GM18507 (cell line): ENCODE measurements at regions not wholly inside any gene's neighbourhood (a gene's known extent, or its start where the extent isn't known, plus 50 kb on each side); places are given as distances from the start of the nearest gene placed in this dataset.
A peak's percentile ranks its signal among the peaks of the same experiment; 100 is the strongest.

Experiments
- DNase-seq: peaks from one replicate; pipeline ENCODE4 v3.0.0; 2011; ENCODE audit warnings: low read depth; ENCODE audit not compliant: insufficient read length; ENCODE audit errors: extremely low spot score
- FAIRE-seq: peaks from 2 replicates; lab custom pipeline; 2011; peaks lifted over from hg19 to GRCh38; lab: Jason Lieb, UNC

GRCh38 chr12:65593239-65593701 lies 231.0 kb upstream of the HMGA2 start:
- DNase-seq: no peak
- FAIRE-seq: no peak

GRCh38 chr12:65594409-65594808 lies 229.9 kb upstream of the HMGA2 start:
- FAIRE-seq (no peak), DNase-seq (no peak)

DNA sequence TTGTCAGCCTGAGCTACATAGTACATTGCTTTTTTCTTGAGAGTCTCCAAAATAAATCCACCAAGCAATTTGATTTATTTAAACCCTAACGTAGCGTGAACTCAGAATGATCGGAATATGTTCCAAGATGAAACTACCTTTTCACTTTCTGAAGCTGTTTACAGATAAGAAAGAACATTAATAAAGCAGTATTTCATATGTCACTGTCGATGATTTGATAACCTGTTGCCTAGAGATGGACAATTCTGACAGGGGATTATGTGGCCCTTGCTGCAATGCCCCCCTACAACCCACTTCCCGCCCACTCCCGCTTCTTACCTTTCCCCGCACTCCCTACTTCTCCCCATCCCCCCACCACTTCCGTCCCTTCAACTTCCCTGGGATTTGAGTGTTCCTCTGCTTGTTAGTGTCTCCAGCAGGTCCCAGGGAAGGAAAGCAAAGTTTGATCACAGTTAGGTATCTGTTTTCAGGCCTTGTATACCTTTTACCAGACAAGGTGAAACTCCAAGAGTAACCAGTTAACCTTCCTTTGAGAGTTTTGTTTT lies 229.2 kb upstream of the HMGA2 start:
- DNase-seq (no peak), FAIRE-seq (no peak)

DNA sequence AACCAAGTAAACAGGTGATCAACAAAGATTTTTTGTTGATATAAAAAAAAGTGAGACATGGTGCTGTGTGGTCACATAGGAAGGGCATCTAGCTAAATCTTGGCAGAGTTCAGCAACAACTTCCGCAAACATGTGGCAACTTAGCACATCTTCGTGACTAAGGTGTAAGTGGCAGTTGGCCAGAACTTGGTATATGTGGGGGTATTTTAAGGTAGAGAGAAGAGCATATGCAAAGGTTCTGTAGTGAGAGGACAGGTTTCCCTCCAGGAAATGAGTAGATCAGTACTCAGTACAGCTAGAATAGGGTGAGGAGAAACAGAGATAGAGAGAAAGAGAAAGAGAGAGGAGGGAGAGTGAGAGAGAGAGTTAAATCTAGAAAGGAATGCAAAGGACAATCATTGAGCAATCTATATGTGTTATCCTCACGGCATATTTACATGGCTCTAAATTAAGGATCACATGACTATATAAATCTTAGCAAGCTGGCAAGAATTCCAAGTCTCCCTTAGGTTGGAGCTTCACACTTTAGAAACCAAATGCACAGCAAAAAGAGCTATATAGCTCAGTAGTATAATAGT lies 227.7 kb upstream of the HMGA2 start:
- no peak for FAIRE-seq

GRCh38 chr12:65597527-65597926 lies 226.8 kb upstream of the HMGA2 start:
- FAIRE-seq: no peak

More for the DNA sequence above, 227.7 kb upstream of the HMGA2 start:
- no peak for DNase-seq

DNA sequence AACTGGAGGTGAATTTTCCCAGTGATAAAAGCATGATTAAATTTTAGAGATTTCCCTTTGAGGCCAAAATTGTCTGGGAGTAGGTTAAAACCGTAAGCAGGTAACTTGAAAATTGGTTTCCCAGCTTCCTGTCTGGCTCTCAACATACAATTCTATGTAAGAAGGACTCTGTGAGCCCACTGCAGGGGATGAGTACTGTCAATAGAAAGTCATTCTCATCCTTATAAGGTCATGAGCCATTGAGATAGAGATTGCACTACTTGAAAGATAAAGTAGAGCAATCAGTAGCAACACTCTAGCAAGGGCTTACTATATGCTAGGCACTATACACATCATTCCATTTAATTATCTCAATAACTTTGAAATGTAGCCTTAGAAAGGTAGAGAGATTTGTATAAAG lies 225.6 kb upstream of the HMGA2 start:
- no peak for FAIRE-seq
- no peak for DNase-seq

More at GRCh38 chr12:65597527-65597926, 226.8 kb upstream of the HMGA2 start:
- DNase-seq: no peak

- no peak for FAIRE-seq
- no peak for DNase-seq
These were observed 222.1 kb upstream of the HMGA2 start for GRCh38 chr12:65602253-65602609.

- DNase-seq (no peak), FAIRE-seq (peak; percentile 45)
These were observed 221.5 kb upstream of the HMGA2 start for GRCh38 chr12:65602610-65603295.

DNA sequence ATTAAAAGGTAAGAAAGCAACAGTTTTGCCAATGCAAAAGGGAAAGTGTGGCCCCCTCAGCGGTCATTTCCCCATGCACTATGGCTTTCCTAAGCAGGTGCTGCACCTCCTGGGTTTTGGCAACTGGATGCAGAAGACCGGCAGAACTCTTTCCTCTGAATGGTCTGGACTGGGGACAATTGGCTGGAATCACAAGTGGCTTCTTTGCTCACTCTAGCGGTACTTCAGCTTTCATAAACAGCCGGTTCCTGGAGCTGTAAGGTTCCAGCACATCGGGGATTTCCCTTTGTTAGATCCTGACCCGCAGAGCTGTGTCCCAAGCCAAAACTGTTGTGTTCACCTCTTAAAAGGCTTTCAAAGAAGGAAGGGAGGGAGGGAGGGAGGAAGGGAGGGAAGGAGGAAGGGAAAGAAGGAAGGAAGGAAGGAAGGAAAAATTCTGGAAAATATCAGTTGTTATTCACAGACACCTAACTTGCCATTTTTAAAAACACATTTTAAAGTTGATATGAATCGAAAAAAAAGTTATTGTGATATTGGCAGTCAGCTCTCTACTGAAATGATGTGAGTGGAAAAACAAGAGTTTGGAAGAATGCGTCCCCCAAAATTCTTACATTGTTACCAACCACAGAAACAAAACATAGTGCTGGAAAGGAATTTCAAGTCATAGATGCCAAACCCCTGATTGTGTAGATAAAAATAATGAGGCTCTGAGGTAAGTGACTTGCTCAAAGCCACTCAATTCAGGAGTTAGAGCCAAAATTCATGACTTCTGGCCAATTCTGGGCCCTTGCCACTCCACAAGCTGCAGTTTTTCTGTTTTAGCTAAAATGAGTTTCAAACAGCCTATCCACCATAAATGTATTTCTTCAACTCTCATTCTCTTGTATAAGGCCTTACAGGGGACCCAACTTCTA lies 220.6 kb upstream of the HMGA2 start:
- FAIRE-seq (no peak), DNase-seq (no peak)

- FAIRE-seq: no peak
- no peak for DNase-seq
These were observed 219.3 kb upstream of the HMGA2 start for GRCh38 chr12:65605019-65605418.

DNA sequence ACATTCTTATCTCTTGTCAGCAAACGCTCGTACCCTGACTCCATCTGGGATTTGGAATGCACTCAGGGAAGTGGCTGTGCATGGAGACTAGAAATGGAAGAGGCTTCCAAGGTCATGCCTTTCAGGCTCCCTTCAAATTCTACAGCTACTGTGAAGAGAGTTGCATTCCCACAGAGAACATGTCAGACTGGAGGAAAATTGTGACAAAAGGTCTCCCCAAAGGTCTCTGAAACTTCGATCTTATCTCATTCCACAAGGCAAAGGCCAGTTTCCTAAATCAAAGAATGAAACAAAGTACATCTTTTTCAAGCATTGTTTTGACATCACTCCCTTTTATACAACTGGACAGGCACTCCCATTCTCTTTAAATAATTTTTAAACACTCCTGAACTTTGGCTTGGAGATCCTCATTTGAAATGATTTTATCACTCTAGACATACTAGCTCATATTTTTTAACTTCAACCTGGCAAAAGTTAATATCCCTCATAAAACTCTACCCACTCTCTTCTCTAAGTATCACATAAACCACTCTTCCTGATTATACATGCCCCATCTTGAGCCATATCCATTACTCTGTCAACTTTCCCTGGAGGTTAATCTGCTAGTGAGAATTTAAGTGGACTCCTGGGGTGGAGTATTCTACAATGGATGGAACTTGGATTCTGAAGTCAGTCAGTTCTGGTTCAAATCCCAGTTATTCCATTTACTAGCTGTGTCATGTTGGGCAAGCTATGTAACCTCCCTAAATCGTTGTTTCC lies 218.1 kb upstream of the HMGA2 start:
- FAIRE-seq (no peak), DNase-seq (no peak)

- FAIRE-seq (no peak), DNase-seq (no peak)
These were observed 216.9 kb upstream of the HMGA2 start for GRCh38 chr12:65607401-65607841.

- no peak for DNase-seq
- FAIRE-seq: no peak
These were observed 215.9 kb upstream of the HMGA2 start for GRCh38 chr12:65608319-65608916.

GRCh38 chr12:65609359-65609771 lies 214.9 kb upstream of the HMGA2 start:
- DNase-seq (no peak), FAIRE-seq (no peak)

DNA sequence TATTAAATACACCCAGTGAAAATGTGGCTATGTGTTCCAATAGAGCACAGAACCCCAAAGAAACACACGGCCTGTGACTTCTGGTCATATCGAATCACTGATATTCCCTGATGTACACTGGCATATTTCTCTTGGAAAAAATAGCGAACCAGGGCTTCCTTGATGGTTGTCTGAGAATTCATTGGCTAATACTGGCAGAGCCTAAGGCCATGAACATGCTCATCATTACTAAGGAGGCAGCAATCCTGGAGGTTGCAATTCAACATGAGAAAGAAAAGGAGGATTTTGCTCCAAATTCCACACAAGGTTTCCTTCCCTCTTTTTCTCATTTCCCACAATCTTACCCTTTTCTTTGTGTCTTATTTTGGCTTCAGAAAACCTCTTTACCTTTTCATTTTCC lies 212.9 kb upstream of the HMGA2 start:
- DNase-seq (no peak), FAIRE-seq (no peak)

DNA sequence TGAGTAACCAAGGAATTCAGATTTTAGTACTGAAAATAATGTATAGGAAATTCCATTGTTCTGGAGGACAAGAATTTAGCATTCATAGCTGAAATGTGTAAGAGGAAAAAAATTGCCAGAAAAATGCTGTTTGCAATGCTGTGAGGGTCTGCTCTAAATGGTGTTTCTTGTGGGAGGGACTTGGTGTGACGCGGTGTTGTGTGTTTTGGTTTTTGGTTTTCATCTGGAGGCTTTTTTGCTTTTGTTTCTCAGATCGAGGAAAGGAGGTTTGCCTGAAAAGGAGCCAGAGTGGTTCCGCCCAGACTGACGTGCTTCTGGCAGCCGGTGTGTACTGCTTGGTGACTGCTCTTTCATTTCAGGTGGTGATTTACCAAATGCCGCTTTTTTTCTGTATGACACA lies 211.8 kb upstream of the HMGA2 start:
- FAIRE-seq: no peak
- no peak for DNase-seq

DNA sequence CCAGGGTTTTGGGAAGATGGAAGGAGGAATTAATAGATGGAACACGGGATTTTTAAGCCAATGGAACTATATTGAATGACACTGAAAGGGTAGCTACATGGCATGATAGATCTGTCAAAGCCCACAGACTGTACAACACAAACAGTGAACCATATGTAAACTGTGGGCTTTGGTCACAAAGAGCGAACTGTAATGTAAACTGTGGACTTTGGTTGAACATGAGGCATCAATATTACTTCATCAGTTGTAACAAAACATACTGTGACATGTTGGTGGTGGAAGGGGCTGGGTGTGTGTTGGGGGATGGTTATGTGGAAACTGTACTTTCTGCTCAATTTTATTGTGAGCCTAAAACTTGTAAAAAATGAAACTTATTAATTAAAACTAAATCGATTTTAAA lies 210.6 kb upstream of the HMGA2 start:
- DNase-seq (no peak), FAIRE-seq (no peak)

GRCh38 chr12:65614259-65614889 lies 209.9 kb upstream of the HMGA2 start:
- FAIRE-seq (no peak), DNase-seq (no peak)

DNA sequence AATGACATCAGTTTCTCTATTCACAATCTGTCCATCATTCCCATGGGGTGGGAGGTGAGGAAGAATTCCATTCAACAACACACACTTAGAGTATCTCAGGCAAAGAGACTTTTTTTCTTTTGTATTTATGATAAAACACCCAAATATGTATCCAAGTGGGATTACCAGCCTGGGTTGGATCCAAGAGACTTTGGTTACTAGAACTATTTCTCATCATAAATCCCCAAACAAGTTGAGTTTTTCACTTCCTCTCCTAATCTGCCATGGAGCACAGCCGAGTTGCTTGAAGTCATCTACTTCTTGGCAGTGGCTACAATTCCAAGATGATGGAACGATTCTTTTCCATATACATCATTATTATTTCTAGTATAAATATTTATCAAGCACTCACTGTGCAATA lies 209.2 kb upstream of the HMGA2 start:
- FAIRE-seq (no peak), DNase-seq (no peak)
